ENCODE measurements at regions not wholly inside any gene's neighbourhood (a gene's known extent, or its start where the extent isn't known, plus 50 kb on each side); places are given as distances from the start of the nearest gene placed in this dataset.

DNA sequence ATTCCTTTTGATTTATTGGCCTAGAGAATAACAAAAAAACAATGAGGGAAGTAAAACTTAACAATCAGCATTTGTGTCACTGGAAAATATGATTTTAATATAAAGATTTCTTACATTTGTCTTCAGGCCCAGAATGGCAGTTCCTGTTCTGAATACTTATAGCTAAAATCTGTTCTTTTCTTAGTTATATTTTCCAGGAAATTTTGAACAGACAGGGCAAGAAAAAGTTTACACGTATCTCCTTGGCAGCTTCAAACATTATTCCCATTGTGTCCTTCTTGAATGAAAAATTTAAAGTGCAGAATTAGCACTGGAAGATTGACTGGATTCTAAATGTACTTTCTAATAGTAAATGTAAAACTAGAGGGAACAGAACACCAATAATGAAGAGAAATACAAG is 1454.0 kb upstream of the PIK3C3 start:
- Histone ChIP-seq H2AK5ac (ENCODE audit: low read depth, low read length) (no peak overlapping the region), H3K18ac (ENCODE audit: low read length) (no peak overlapping the region)

DNA sequence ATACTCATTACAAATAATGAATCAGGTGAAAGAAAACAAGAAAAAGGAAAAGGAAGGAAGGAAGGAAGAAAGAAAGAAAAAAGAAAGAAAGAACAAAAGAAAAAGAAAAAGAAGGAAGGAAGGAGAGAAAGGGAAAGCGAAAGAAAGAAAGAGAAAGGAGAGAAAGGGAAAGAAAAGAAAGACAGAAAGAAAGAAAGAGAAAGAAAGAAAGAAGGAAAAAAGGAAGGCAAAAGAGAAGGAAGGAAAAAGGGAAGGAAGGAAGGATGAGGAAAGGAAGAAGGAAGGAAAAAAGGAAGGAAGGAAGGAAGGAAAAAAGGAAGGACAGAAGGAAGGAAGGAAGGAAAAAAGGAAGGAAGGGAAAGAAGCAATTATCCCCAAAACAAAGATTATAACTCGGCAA is 1460.4 kb upstream of the PIK3C3 start:
- DNase-seq (ENCODE audit: low spot score) = no peak
- no peak overlapping the region for H3K23ac ChIP-seq (ENCODE audit: low read depth, low read length, poor library complexity)
- H2BK120ac ChIP-seq (ENCODE audit: low read depth, low read length) = no peak overlapping the region
- H3K4ac ChIP-seq (ENCODE audit: low read length) = no peak overlapping the region
- WGBS, 2 donors (ENCODE audit: extremely low coverage in 2 of 2, insufficient read length in 2 of 2, insufficient replicate concordance in 1 of 2) = no CpG with 5 or more reads among the region's 2 CpGs
- no peak overlapping the region for H2AK5ac ChIP-seq (ENCODE audit: low read depth, low read length)
- no peak overlapping the region for H3K18ac ChIP-seq (ENCODE audit: low read length)
- H2BK12ac ChIP-seq (ENCODE audit: low read length) = no peak overlapping the region
- H3K4me2 ChIP-seq (ENCODE audit: insufficient read depth, low read length, poor library complexity, severe bottlenecking) = no peak overlapping the region
- no peaks in the 10 kb centered on the region for H3K27me3 ChIP-seq (ENCODE audit: control insufficient read depth in 3 of 3, insufficient read depth in 3 of 3, low read depth in 1 of 3, low read length in 3 of 3)
- H3K9me3 ChIP-seq (replicated peaks in 1 of 2; ENCODE audit: control insufficient read depth in 2 of 2, insufficient read depth in 1 of 2, low read depth in 1 of 2, low read length in 2 of 2) = no peaks in the 10 kb centered on the region
- H3K79me1 ChIP-seq (ENCODE audit: low read depth, low read length) = no peaks in the 10 kb centered on the region
- no peak overlapping the region for H3K14ac ChIP-seq (ENCODE audit: low read length)
- H3K36me3 ChIP-seq (replicated peaks in 1 of 2; ENCODE audit: control insufficient read depth in 2 of 2, insufficient read depth in 2 of 2, low read length in 2 of 2) = no peaks in the 10 kb centered on the region
- H4K8ac ChIP-seq (ENCODE audit: low read depth, low read length) = no peak overlapping the region
- no peak overlapping the region for H2AFZ ChIP-seq (ENCODE audit: low read length)
- no peak overlapping the region for H3K4me3 ChIP-seq (ENCODE audit: low read length in 2 of 2)
- H3K4me1 ChIP-seq (ENCODE audit: control insufficient read depth in 2 of 2, insufficient read depth in 1 of 2, low read depth in 1 of 2, low read length in 2 of 2) = no peaks in the 10 kb centered on the region
- H3K9ac ChIP-seq (ENCODE audit: low read depth, low read length, poor library complexity) = no peak overlapping the region
- no peak overlapping the region for H2BK15ac ChIP-seq (ENCODE audit: low read length)
- H3K27ac ChIP-seq (replicated peaks; ENCODE audit: low read length) = no peak overlapping the region
- no peak overlapping the region for H4K91ac ChIP-seq (ENCODE audit: low read depth, low read length, poor library complexity)
- H2BK5ac ChIP-seq (ENCODE audit: low read length) = no peak overlapping the region

More for the DNA sequence above, 1454.0 kb upstream of the PIK3C3 start:
- Histone ChIP-seq H3K27ac (replicated peaks; ENCODE audit: low read length) (no peak overlapping the region), H3K4me3 (ENCODE audit: low read length in 2 of 2) (no peak overlapping the region), H2BK15ac (ENCODE audit: low read length) (no peak overlapping the region), H4K8ac (ENCODE audit: low read depth, low read length) (no peak overlapping the region), H2AFZ (ENCODE audit: low read length) (no peak overlapping the region), H3K23ac (ENCODE audit: low read depth, low read length, poor library complexity) (no peak overlapping the region), H3K4me2 (ENCODE audit: insufficient read depth, low read length, poor library complexity, severe bottlenecking) (no peak overlapping the region), H3K9me3 (replicated peaks in 1 of 2; ENCODE audit: control insufficient read depth in 2 of 2, insufficient read depth in 1 of 2, low read depth in 1 of 2, low read length in 2 of 2) (no peaks in the 10 kb centered on the region), H2BK120ac (ENCODE audit: low read depth, low read length) (no peak overlapping the region), H3K9ac (ENCODE audit: low read depth, low read length, poor library complexity) (no peak overlapping the region), H4K91ac (ENCODE audit: low read depth, low read length, poor library complexity) (no peak overlapping the region), H2BK5ac (ENCODE audit: low read length) (no peak overlapping the region), H3K27me3 (ENCODE audit: control insufficient read depth in 3 of 3, insufficient read depth in 3 of 3, low read depth in 1 of 3, low read length in 3 of 3) (no peaks in the 10 kb centered on the region), H2BK12ac (ENCODE audit: low read length) (no peak overlapping the region), H3K36me3 (replicated peaks in 1 of 2; ENCODE audit: control insufficient read depth in 2 of 2, insufficient read depth in 2 of 2, low read length in 2 of 2) (no peaks in the 10 kb centered on the region), H3K14ac (ENCODE audit: low read length) (no peak overlapping the region), H3K79me1 (ENCODE audit: low read depth, low read length) (no peaks in the 10 kb centered on the region), H3K4me1 (ENCODE audit: control insufficient read depth in 2 of 2, insufficient read depth in 1 of 2, low read depth in 1 of 2, low read length in 2 of 2) (no peaks in the 10 kb centered on the region), H3K4ac (ENCODE audit: low read length) (no peak overlapping the region)
- no peak for DNase-seq (ENCODE audit: low spot score)
- no CpG with 5 or more reads among the region's 1 CpG for WGBS, 2 donors (ENCODE audit: extremely low coverage in 2 of 2, insufficient read length in 2 of 2, insufficient replicate concordance in 1 of 2)

DNA sequence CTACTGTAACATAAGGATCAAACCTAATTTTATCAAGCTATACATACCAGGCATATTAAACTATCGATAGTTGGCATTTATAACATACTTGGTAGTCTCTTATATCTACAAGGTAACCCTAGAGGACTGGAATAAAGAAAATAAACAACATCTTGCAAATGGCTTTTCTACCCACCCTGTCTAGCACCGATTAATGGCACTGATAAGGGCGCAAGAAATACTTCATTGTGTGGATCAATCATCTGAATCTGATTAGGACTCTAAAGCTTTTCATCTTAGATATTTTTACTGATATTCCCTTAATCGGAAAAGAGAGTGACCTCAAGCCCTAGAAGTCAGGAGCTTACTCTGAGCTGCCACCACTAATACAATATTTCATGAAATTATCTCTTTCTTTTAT is 1461.7 kb upstream of the PIK3C3 start:
- DNase-seq (ENCODE audit: low spot score) = no peak
- no peaks in the 10 kb centered on the region for H3K9me3 ChIP-seq (replicated peaks in 1 of 2; ENCODE audit: control insufficient read depth in 2 of 2, insufficient read depth in 1 of 2, low read depth in 1 of 2, low read length in 2 of 2)
- no peak overlapping the region for H3K4me3 ChIP-seq (ENCODE audit: low read length in 2 of 2)
- no peak overlapping the region for H2AK5ac ChIP-seq (ENCODE audit: low read depth, low read length)
- H3K9ac ChIP-seq (ENCODE audit: low read depth, low read length, poor library complexity) = no peak overlapping the region
- H3K14ac ChIP-seq (ENCODE audit: low read length) = no peak overlapping the region
- no peak overlapping the region for H3K4ac ChIP-seq (ENCODE audit: low read length)
- no peak overlapping the region for H2BK120ac ChIP-seq (ENCODE audit: low read depth, low read length)
- H2AFZ ChIP-seq (ENCODE audit: low read length) = no peak overlapping the region
- H3K27me3 ChIP-seq (ENCODE audit: control insufficient read depth in 3 of 3, insufficient read depth in 3 of 3, low read depth in 1 of 3, low read length in 3 of 3) = no peaks in the 10 kb centered on the region
- H2BK15ac ChIP-seq (ENCODE audit: low read length) = no peak overlapping the region
- no peak overlapping the region for H3K23ac ChIP-seq (ENCODE audit: low read depth, low read length, poor library complexity)
- no peaks in the 10 kb centered on the region for H3K36me3 ChIP-seq (replicated peaks in 1 of 2; ENCODE audit: control insufficient read depth in 2 of 2, insufficient read depth in 2 of 2, low read length in 2 of 2)
- H3K4me1 ChIP-seq (ENCODE audit: control insufficient read depth in 2 of 2, insufficient read depth in 1 of 2, low read depth in 1 of 2, low read length in 2 of 2) = no peaks in the 10 kb centered on the region
- H3K4me2 ChIP-seq (ENCODE audit: insufficient read depth, low read length, poor library complexity, severe bottlenecking) = no peak overlapping the region
- no peaks in the 10 kb centered on the region for H3K79me1 ChIP-seq (ENCODE audit: low read depth, low read length)
- H2BK5ac ChIP-seq (ENCODE audit: low read length) = no peak overlapping the region
- H4K91ac ChIP-seq (ENCODE audit: low read depth, low read length, poor library complexity) = no peak overlapping the region
- H2BK12ac ChIP-seq (ENCODE audit: low read length) = no peak overlapping the region
- no CpG with 5 or more reads among the region's 4 CpGs for WGBS, 2 donors (ENCODE audit: extremely low coverage in 2 of 2, insufficient read length in 2 of 2, insufficient replicate concordance in 1 of 2)
- H4K8ac ChIP-seq (ENCODE audit: low read depth, low read length) = no peak overlapping the region
- H3K27ac ChIP-seq (replicated peaks; ENCODE audit: low read length) = no peak overlapping the region
- H3K18ac ChIP-seq (ENCODE audit: low read length) = no peak overlapping the region

DNA sequence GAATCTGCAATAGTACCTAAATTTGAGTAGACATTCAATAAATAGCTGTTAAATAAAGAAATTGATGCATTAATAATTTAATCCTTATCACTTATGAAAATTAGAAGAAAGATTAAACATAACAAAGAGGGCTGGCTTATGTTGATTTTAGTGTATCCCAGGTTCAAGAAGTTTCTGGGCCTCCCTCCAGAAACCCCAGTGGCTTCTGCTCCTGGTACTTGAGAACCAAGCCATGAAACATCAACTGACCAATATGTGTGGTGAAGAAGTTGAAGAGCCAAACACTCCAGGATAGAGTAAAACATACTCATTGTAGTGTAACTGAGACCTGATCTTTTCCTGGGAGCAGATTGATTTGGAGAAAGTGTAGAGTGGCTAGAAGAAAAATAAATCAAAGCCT is 1465.7 kb upstream of the PIK3C3 start:
- Histone ChIP-seq H3K18ac (ENCODE audit: low read length) (no peak overlapping the region), H3K14ac (ENCODE audit: low read length) (no peak overlapping the region), H3K27ac (replicated peaks; ENCODE audit: low read length) (no peak overlapping the region), H2AK5ac (ENCODE audit: low read depth, low read length) (no peak overlapping the region), H3K4ac (ENCODE audit: low read length) (no peak overlapping the region), H3K23ac (ENCODE audit: low read depth, low read length, poor library complexity) (no peak overlapping the region), H4K91ac (ENCODE audit: low read depth, low read length, poor library complexity) (no peak overlapping the region), H2BK5ac (ENCODE audit: low read length) (no peak overlapping the region), H3K4me1 (ENCODE audit: control insufficient read depth in 2 of 2, insufficient read depth in 1 of 2, low read depth in 1 of 2, low read length in 2 of 2) (no peaks in the 10 kb centered on the region), H3K4me3 (ENCODE audit: low read length in 2 of 2) (no peak overlapping the region), H3K79me1 (ENCODE audit: low read depth, low read length) (no peaks in the 10 kb centered on the region), H3K9me3 (replicated peaks in 1 of 2; ENCODE audit: control insufficient read depth in 2 of 2, insufficient read depth in 1 of 2, low read depth in 1 of 2, low read length in 2 of 2) (no peaks in the 10 kb centered on the region), H3K9ac (ENCODE audit: low read depth, low read length, poor library complexity) (no peak overlapping the region), H3K36me3 (replicated peaks in 1 of 2; ENCODE audit: control insufficient read depth in 2 of 2, insufficient read depth in 2 of 2, low read length in 2 of 2) (no peaks in the 10 kb centered on the region), H2BK15ac (ENCODE audit: low read length) (no peak overlapping the region), H3K27me3 (ENCODE audit: control insufficient read depth in 3 of 3, insufficient read depth in 3 of 3, low read depth in 1 of 3, low read length in 3 of 3) (no peaks in the 10 kb centered on the region), H3K4me2 (ENCODE audit: insufficient read depth, low read length, poor library complexity, severe bottlenecking) (no peak overlapping the region), H2BK120ac (ENCODE audit: low read depth, low read length) (no peak overlapping the region), H2BK12ac (ENCODE audit: low read length) (no peak overlapping the region), H4K8ac (ENCODE audit: low read depth, low read length) (no peak overlapping the region), H2AFZ (ENCODE audit: low read length) (no peak overlapping the region)
- no peak for DNase-seq (ENCODE audit: low spot score)

Data from neuronal stem cell (in vitro differentiated cells).